HEK293 (cell line): ENCODE measurements at regions not wholly inside any gene's neighbourhood (a gene's known extent, or its start where the extent isn't known, plus 50 kb on each side); places are given as distances from the start of the nearest gene placed in this dataset.

Experiments
- CTCF ChIA-PET: fragments of 350-600 bp; formaldehyde crosslinking; extraction: SDS; loops from one replicate; lab custom pipeline; 2021; ENCODE audit warnings: antibody characterized with exemption; lab: Yijun Ruan, JAX
- POLR2A ChIA-PET: fragments of 300-600 bp; formaldehyde crosslinking; extraction: SDS; loops from one replicate; lab custom pipeline; 2020; ENCODE audit warnings: antibody characterized with exemption, inconsistent platforms; lab: Yijun Ruan, JAX
- H3K27ac ChIP-seq: fragments of 200-500 bp; sonication (Bioruptor generic); 2 replicates; pipeline ENCODE4 v1.5.1; 2014; ENCODE audit warnings: low read depth, low read length, control low read depth, inconsistent platforms; ENCODE audit errors: extremely low read depth
- H3K36me3 ChIP-seq, 2 experiments: fragments of 200-500 bp in 1 of 2; sonication (Bioruptor generic) in 1 of 2; 1 replicate in 1 of 2; 2 replicates in 1 of 2; pipeline ENCODE4 v1.5.1; 2014 to 2017; ENCODE audit warnings: inconsistent platforms in 2 of 2, low read length in 2 of 2; ENCODE audit not compliant: control insufficient read depth in 2 of 2, insufficient read depth in 1 of 2
- H3K4me1 ChIP-seq: fragments of 200-500 bp; sonication (Bioruptor generic); 2 replicates; pipeline ENCODE4 v1.5.1; 2014; ENCODE audit warnings: mild to moderate bottlenecking, low read length, inconsistent platforms; ENCODE audit not compliant: control insufficient read depth, insufficient read depth
- H3K4me3 ChIP-seq: 2 replicates; pipeline ENCODE4 v1.5.1; 2011; ENCODE audit warnings: low read depth, mild to moderate bottlenecking, control low read depth, low read length, moderate library complexity
- H3K9me3 ChIP-seq: fragments of 200-500 bp; sonication (Bioruptor generic); 2 replicates; pipeline ENCODE4 v1.5.1; 2014; ENCODE audit warnings: low read depth, low read length, inconsistent platforms; ENCODE audit not compliant: control insufficient read depth, insufficient read depth
- PRDM1 ChIP-seq: fragments of 450-650 bp; formaldehyde crosslinking; IDR thresholded peaks from 2 replicates; pipeline ENCODE4; 2016; ENCODE audit warnings: missing biosample characterization, missing genetic modification characterization
- SCRT1 ChIP-seq: fragments of 450-650 bp; formaldehyde crosslinking; IDR thresholded peaks from 2 replicates; pipeline ENCODE4 v1.5.1; 2016; ENCODE audit warnings: missing biosample characterization, missing genetic modification characterization, borderline replicate concordance
- SETDB1 ChIP-seq: IDR thresholded peaks from one replicate; pipeline ENCODE4 v1.6.1; 2017; ENCODE audit warnings: mild to moderate bottlenecking, low read length, moderate library complexity, mixed read lengths; ENCODE audit not compliant: insufficient read length
- TRIM28 ChIP-seq: IDR thresholded peaks from 2 replicates; pipeline ENCODE4 v1.6.1; 2011; ENCODE audit warnings: low read length, control low read depth, borderline replicate concordance
- ZBTB7A ChIP-seq: fragments of 450-650 bp; formaldehyde crosslinking; IDR thresholded peaks from 2 replicates; pipeline ENCODE4 v1.5.1; 2016; ENCODE audit warnings: low read depth, missing biosample characterization, missing genetic modification characterization
- ZNF169 ChIP-seq: fragments of 450-650 bp; formaldehyde crosslinking; IDR thresholded peaks from 2 replicates; pipeline ENCODE4 v1.5.1; 2016; ENCODE audit warnings: missing biosample characterization, missing genetic modification characterization
- ZNF2 ChIP-seq: fragments of 450-650 bp; formaldehyde crosslinking; IDR thresholded peaks from 2 replicates; pipeline ENCODE4 v1.5.1; 2016; ENCODE audit warnings: missing biosample characterization, missing genetic modification characterization
- ZNF354C ChIP-seq: fragments of 450-650 bp; formaldehyde crosslinking; IDR thresholded peaks from 2 replicates; pipeline ENCODE4 v1.5.1; 2016; ENCODE audit warnings: missing biosample characterization, missing genetic modification characterization, low read depth, borderline replicate concordance
- ZNF530 ChIP-seq: fragments of 450-650 bp; formaldehyde crosslinking; IDR thresholded peaks from 2 replicates; pipeline ENCODE4 v1.5.1; 2016; ENCODE audit warnings: low read depth, missing biosample characterization, missing genetic modification characterization
- ZNF558 ChIP-seq: fragments of 450-650 bp; formaldehyde crosslinking; IDR thresholded peaks from 2 replicates; pipeline ENCODE4 v1.5.1; 2016; ENCODE audit warnings: missing biosample characterization, missing genetic modification characterization
- ZNF585B ChIP-seq: fragments of 450-650 bp; formaldehyde crosslinking; IDR thresholded peaks from 2 replicates; pipeline ENCODE4 v1.5.1; 2016; ENCODE audit warnings: missing biosample characterization, missing genetic modification characterization
- ZNF624 ChIP-seq: fragments of 450-650 bp; formaldehyde crosslinking; IDR thresholded peaks from 2 replicates; pipeline ENCODE4 v1.5.1; 2017; ENCODE audit warnings: missing biosample characterization, missing genetic modification characterization
- ZNF837 ChIP-seq: fragments of 450-650 bp; formaldehyde crosslinking; IDR thresholded peaks from 2 replicates; pipeline ENCODE4 v1.5.1; 2016; ENCODE audit warnings: missing biosample characterization, missing genetic modification characterization
- TF ChIP-seq, protein P1 (sequence below): fragments of 450-650 bp; formaldehyde crosslinking; IDR thresholded peaks from 2 replicates; pipeline ENCODE4 v1.5.1; 2016; ENCODE audit warnings: missing biosample characterization, missing genetic modification characterization
- TF ChIP-seq, protein P2 (sequence below): fragments of 450-650 bp; formaldehyde crosslinking; IDR thresholded peaks from 2 replicates; pipeline ENCODE4 v1.5.1; 2016; ENCODE audit warnings: missing biosample characterization, missing genetic modification characterization
- TF ChIP-seq, protein P3 (sequence below): fragments of 450-650 bp; IDR thresholded peaks from 2 replicates; pipeline ENCODE4 v1.5.1; 2018; ENCODE audit warnings: missing biosample characterization, mild to moderate bottlenecking, missing genetic modification characterization
- TF ChIP-seq, protein P4 (sequence below): fragments of 450-650 bp; formaldehyde crosslinking; IDR thresholded peaks from 2 replicates; pipeline ENCODE4 v1.5.1; 2016; ENCODE audit warnings: missing biosample characterization, missing genetic modification characterization
- TF ChIP-seq, protein P5 (sequence below): fragments of 450-650 bp; formaldehyde crosslinking; IDR thresholded peaks from 2 replicates; pipeline ENCODE4 v1.5.1; 2016; ENCODE audit warnings: missing biosample characterization, missing genetic modification characterization

DNA sequence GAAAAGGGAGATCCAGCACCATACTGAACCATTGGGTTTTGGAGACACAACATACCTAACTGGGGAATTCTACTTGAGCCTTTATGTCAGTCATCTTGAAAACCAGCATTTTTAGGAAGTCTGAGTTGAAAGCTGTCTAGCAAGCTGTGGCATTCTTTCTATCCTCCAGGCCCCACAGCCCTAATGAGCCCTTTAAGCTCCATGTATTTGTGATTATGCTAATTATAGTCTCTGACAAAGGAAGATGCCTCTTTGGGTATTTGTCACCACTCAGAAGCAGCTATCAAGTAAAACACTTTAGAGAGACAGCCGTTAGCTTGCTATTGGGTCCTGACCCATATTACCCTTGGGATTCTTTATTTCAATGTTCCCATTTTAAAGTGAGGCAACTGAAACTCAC, 159.5 kb upstream of the MANEA start:
- H3K4me3 ChIP-seq = no peak overlapping the region
- H3K9me3 ChIP-seq = no peaks in the 10 kb centered on the region
- ChIA-PET POLR2A (no interaction called here), CTCF (no interaction called here)
- H3K4me1 ChIP-seq = no peaks in the 10 kb centered on the region
- TF ChIP-seq, protein P1, sequence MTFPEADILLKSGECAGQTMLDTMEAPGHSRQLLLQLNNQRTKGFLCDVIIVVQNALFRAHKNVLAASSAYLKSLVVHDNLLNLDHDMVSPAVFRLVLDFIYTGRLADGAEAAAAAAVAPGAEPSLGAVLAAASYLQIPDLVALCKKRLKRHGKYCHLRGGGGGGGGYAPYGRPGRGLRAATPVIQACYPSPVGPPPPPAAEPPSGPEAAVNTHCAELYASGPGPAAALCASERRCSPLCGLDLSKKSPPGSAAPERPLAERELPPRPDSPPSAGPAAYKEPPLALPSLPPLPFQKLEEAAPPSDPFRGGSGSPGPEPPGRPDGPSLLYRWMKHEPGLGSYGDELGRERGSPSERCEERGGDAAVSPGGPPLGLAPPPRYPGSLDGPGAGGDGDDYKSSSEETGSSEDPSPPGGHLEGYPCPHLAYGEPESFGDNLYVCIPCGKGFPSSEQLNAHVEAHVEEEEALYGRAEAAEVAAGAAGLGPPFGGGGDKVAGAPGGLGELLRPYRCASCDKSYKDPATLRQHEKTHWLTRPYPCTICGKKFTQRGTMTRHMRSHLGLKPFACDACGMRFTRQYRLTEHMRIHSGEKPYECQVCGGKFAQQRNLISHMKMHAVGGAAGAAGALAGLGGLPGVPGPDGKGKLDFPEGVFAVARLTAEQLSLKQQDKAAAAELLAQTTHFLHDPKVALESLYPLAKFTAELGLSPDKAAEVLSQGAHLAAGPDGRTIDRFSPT = no peak
- TF ChIP-seq ZNF558 (tag by site-specific recombination) (no peak), SCRT1 (tag by site-specific recombination) (no peak), ZNF837 (tag by site-specific recombination) (no peak), ZNF354C (tag by site-specific recombination) (no peak), PRDM1 (tag by site-specific recombination) (no peak), ZBTB7A (tag by site-specific recombination) (no peak), ZNF530 (no peak), ZNF2 (no peak), ZNF624 (tag by site-specific recombination) (no peak), ZNF169 (tag by site-specific recombination) (no peak)
- TF ChIP-seq, protein P2, sequence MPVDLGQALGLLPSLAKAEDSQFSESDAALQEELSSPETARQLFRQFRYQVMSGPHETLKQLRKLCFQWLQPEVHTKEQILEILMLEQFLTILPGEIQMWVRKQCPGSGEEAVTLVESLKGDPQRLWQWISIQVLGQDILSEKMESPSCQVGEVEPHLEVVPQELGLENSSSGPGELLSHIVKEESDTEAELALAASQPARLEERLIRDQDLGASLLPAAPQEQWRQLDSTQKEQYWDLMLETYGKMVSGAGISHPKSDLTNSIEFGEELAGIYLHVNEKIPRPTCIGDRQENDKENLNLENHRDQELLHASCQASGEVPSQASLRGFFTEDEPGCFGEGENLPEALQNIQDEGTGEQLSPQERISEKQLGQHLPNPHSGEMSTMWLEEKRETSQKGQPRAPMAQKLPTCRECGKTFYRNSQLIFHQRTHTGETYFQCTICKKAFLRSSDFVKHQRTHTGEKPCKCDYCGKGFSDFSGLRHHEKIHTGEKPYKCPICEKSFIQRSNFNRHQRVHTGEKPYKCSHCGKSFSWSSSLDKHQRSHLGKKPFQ (tag by site-specific recombination) = no peak
- TF ChIP-seq, protein P3, sequence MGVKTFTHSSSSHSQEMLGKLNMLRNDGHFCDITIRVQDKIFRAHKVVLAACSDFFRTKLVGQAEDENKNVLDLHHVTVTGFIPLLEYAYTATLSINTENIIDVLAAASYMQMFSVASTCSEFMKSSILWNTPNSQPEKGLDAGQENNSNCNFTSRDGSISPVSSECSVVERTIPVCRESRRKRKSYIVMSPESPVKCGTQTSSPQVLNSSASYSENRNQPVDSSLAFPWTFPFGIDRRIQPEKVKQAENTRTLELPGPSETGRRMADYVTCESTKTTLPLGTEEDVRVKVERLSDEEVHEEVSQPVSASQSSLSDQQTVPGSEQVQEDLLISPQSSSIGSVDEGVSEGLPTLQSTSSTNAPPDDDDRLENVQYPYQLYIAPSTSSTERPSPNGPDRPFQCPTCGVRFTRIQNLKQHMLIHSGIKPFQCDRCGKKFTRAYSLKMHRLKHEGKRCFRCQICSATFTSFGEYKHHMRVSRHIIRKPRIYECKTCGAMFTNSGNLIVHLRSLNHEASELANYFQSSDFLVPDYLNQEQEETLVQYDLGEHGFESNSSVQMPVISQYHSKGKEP (tag by site-specific recombination) = no peak
- TF ChIP-seq, protein P4, sequence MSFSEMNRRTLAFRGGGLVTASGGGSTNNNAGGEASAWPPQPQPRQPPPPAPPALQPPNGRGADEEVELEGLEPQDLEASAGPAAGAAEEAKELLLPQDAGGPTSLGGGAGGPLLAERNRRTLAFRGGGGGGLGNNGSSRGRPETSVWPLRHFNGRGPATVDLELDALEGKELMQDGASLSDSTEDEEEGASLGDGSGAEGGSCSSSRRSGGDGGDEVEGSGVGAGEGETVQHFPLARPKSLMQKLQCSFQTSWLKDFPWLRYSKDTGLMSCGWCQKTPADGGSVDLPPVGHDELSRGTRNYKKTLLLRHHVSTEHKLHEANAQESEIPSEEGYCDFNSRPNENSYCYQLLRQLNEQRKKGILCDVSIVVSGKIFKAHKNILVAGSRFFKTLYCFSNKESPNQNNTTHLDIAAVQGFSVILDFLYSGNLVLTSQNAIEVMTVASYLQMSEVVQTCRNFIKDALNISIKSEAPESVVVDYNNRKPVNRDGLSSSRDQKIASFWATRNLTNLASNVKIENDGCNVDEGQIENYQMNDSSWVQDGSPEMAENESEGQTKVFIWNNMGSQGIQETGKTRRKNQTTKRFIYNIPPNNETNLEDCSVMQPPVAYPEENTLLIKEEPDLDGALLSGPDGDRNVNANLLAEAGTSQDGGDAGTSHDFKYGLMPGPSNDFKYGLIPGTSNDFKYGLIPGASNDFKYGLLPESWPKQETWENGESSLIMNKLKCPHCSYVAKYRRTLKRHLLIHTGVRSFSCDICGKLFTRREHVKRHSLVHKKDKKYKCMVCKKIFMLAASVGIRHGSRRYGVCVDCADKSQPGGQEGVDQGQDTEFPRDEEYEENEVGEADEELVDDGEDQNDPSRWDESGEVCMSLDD (tag by site-specific recombination) = no peak
- no peaks in the 10 kb centered on the region for H3K36me3 ChIP-seq
- no peak overlapping the region for H3K27ac ChIP-seq

DNA sequence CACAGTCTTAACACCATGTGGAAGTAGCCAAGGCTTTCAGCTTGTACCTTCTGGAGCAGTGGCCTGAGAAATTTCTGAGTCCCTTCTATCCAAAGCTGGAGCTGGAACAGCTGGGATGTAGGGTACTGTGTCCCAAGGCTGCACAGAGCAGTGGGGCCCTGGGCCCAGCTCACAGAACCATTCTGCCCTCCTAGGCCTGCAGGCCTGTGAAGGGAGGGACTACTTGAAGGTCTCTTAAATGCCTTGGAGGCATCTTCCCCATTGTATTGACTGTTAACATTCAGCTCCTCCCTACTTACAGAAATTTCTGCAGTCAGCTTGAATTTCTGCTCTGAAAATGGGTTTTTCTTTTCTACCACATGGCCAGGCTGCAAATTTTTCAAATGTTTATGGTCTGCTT, 156.5 kb upstream of the MANEA start:
- Histone ChIP-seq H3K4me3 (no peak overlapping the region), H3K4me1 (no peaks in the 10 kb centered on the region), H3K27ac (no peak overlapping the region), H3K9me3 (no peaks in the 10 kb centered on the region), H3K36me3 (no peaks in the 10 kb centered on the region)
- TF ChIP-seq ZNF585B (tag by site-specific recombination) (peak; percentile 82), SETDB1 (peak; percentile 21), TRIM28 (peak; percentile 40; the same call in 1 of the 2 replicates)
- TF ChIP-seq, protein P5, sequence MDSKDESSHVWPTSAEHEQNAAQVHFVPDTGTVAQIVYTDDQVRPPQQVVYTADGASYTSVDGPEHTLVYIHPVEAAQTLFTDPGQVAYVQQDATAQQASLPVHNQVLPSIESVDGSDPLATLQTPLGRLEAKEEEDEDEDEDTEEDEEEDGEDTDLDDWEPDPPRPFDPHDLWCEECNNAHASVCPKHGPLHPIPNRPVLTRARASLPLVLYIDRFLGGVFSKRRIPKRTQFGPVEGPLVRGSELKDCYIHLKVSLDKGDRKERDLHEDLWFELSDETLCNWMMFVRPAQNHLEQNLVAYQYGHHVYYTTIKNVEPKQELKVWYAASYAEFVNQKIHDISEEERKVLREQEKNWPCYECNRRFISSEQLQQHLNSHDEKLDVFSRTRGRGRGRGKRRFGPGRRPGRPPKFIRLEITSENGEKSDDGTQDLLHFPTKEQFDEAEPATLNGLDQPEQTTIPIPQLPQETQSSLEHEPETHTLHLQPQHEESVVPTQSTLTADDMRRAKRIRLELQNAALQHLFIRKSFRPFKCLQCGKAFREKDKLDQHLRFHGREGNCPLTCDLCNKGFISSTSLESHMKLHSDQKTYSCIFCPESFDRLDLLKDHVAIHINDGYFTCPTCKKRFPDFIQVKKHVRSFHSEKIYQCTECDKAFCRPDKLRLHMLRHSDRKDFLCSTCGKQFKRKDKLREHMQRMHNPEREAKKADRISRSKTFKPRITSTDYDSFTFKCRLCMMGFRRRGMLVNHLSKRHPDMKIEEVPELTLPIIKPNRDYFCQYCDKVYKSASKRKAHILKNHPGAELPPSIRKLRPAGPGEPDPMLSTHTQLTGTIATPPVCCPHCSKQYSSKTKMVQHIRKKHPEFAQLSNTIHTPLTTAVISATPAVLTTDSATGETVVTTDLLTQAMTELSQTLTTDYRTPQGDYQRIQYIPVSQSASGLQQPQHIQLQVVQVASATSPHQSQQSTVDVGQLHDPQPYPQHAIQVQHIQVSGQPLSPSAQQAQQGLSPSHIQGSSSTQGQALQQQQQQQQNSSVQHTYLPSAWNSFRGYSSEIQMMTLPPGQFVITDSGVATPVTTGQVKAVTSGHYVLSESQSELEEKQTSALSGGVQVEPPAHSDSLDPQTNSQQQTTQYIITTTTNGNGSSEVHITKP (tag by site-specific recombination) = no peak
- ChIA-PET POLR2A (no interaction called here), CTCF (no interaction called here)
